Activated naive CD4-positive, alpha-beta T cell treated with anti-CD3 and anti-CD28 coated beads for 36 hours (primary cell): ENCODE measurements at regions not wholly inside any gene's neighbourhood (a gene's known extent, or its start where the extent isn't known, plus 50 kb on each side); places are given as distances from the start of the nearest gene placed in this dataset.

ENCODE experiments used
- CTCF ChIA-PET: fragments of 350-600 bp; sonication (Branson Sonifier 250); formaldehyde crosslinking; loops from one replicate; lab custom pipeline; 2021; ENCODE audit warnings: antibody characterized with exemption; lab: Charles Lee
- DNase-seq: peaks from one replicate; pipeline ENCODE4 v3.0.0-alpha.2; 2020
- H3K27ac Mint-ChIP-seq: one replicate; pipeline ENCODE4 v1.8.0; 2021; ENCODE audit warnings: mild to moderate bottlenecking, mixed read lengths
- H3K27me3 Mint-ChIP-seq: one replicate; pipeline ENCODE4 v1.8.0; 2021; ENCODE audit warnings: low read depth, mixed read lengths
- H3K36me3 Mint-ChIP-seq: one replicate; pipeline ENCODE4 v1.8.0; 2021; ENCODE audit warnings: low read depth, mixed read lengths
- H3K4me1 Mint-ChIP-seq: one replicate; pipeline ENCODE4 v1.8.0; 2021; ENCODE audit warnings: low read depth, mixed read lengths
- H3K4me3 Mint-ChIP-seq: one replicate; pipeline ENCODE4 v1.8.0; 2021; ENCODE audit warnings: mild to moderate bottlenecking, moderate library complexity, mixed read lengths
- H3K9me3 Mint-ChIP-seq: one replicate; pipeline ENCODE4 v1.8.0; 2021; ENCODE audit warnings: mixed read lengths
- intact Hi-C: fragments of 100-400 bp; cut with micrococcal nuclease; formaldehyde crosslinking; loops from one replicate; pipeline ENCODE4 v1.15.1; 2023

DNA sequence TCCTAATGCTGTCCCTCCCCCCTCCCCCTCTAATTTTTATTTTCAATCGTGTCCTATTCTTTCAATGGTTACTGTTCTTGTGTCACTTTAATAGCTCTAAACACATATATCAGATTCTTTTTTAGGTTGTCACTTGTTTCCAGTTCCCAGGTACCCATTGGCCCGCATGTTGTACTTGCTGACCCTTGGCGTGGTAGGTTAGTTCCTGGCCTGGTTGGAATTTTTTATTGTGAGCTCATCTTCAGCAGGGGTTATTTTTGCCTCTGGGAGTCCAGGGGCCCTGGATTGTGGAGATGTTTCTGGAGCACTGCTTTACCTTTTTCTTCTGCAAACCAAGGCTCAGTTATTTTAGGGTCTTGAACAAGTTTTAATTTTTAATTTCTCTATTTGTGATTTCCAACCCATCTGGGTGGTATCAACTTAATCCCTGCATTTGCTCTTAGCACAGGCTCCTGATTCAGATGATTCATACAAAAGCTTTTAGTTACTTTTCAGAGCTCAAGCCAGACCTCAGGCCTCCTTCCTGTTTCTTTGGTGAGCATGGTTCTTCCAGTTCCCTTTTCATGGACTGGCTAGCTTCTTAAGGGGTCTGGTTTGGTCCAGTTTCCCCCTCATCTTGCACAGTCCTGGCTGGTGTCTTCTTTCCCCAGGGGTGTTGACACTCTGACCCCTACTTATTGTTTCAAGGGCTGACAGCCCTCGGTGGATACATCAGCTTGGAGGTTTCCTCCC lies 220.5 kb downstream of the TM9SF2 start:
- Mint-ChIP-seq H3K4me1 (no peaks in the 10 kb centered on the region), H3K4me3 (no peak overlapping the region), H3K9me3 (no peaks in the 10 kb centered on the region), H3K27me3 (no peaks in the 10 kb centered on the region), H3K36me3 (no peaks in the 10 kb centered on the region), H3K27ac (no peak overlapping the region)
- CTCF ChIA-PET = interaction anchor here (0.6 kb wide), 1 partner anchor 9 kb away, joined by 5 read pairs; no protein-coding TSS in a partner anchor
- intact Hi-C loops = no loop called here
- no peak for DNase-seq

DNA sequence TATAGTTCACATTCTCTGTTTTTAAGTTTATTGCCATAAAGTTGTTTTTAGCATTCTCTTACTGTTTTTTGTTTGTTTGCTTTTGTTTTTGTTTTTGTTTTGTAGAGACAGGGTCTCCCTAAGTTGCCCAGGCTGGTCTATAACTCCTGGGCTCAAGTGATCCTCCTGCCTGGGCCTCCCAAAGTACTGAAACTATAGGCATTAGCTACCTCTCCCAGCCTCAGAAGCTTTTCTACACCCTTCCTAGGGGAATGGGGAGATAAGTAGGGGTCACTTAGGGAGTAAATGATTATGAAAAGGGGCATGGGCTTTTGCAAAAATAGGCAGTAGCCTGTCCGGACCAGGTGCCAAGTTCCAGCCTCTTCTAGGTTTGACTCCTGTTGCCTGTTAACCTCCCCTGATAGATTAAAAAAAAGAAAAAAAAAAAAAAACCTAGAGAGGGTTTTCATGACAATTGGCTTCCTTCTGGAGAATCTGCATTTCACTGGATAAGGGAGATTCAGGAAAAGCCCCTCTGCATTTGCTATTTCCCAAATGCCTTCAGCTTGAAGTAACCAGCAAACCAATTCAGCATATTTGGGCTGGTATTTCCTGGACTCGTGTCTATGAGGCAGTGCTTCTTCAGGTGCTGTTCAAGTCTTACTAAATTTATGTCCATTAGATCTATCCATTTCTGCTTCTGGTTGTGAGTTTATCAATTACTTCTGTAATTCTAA lies 216.8 kb downstream of the TM9SF2 start:
- no peaks in the 10 kb centered on the region for H3K36me3 Mint-ChIP-seq
- no peak for DNase-seq
- no peaks in the 10 kb centered on the region for H3K4me1 Mint-ChIP-seq
- no peaks in the 10 kb centered on the region for H3K27me3 Mint-ChIP-seq
- H3K4me3 Mint-ChIP-seq = no peak overlapping the region
- no peaks in the 10 kb centered on the region for H3K9me3 Mint-ChIP-seq
- no peak overlapping the region for H3K27ac Mint-ChIP-seq
- CTCF ChIA-PET = interaction anchor here (0.6 kb wide), 1 partner anchor 795 kb away, joined by 3 read pairs; no protein-coding TSS in a partner anchor
- intact Hi-C loops = no loop called here

DNA sequence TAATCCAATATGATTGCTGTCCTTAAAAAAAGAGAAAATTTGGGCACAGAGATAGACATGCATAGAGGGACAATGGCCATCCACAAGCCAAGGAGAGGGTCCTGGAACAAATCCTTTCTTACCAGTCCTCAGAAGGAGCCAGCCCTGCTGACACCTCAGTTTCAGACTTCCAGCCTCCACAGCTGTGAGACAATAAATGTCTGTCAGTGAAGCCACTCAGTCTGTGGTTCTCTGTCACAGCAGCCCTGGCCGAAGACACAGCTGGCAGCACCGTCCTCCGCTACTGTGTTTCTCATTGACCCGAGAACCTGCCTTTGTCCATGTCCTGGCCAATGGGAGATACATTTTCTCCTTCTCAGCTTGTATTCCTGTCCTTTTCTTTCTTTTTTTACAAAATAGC lies 207.9 kb downstream of the TM9SF2 start:
- intact Hi-C loops = no loop called here
- Mint-ChIP-seq H3K36me3 (no peaks in the 10 kb centered on the region), H3K9me3 (no peaks in the 10 kb centered on the region)

DNA sequence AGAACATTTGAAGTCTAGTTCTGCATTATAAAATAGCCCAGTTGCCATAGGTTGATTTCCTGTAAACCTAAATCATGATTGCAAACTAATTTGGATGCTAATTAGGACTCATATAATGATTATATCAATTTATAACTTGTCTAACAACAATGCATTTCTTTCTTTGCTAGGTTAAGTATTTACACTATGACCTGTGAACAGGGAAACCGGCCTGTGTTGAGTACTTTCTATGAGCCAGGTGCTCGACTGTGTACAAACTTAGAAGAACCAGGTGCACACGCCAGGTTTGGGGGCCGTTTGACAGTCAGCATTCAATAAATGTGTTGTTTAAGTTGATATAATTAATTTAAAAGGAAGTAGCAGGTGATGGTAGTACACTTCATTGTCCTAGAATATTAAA lies 203.1 kb downstream of the TM9SF2 start:
- no peaks in the 10 kb centered on the region for H3K27me3 Mint-ChIP-seq
- no peak overlapping the region for H3K27ac Mint-ChIP-seq
- no peak overlapping the region for H3K4me3 Mint-ChIP-seq
- intact Hi-C loops = no loop called here
- no peaks in the 10 kb centered on the region for H3K36me3 Mint-ChIP-seq
- CTCF ChIA-PET = no interaction called here
- H3K9me3 Mint-ChIP-seq = no peaks in the 10 kb centered on the region
- no peak for DNase-seq
- no peaks in the 10 kb centered on the region for H3K4me1 Mint-ChIP-seq

More for the DNA sequence above, 207.9 kb downstream of the TM9SF2 start:
- CTCF ChIA-PET = no interaction called here
- Mint-ChIP-seq H3K27me3 (no peaks in the 10 kb centered on the region), H3K27ac (no peak overlapping the region), H3K4me1 (no peaks in the 10 kb centered on the region), H3K4me3 (no peak overlapping the region)
- no peak for DNase-seq

DNA sequence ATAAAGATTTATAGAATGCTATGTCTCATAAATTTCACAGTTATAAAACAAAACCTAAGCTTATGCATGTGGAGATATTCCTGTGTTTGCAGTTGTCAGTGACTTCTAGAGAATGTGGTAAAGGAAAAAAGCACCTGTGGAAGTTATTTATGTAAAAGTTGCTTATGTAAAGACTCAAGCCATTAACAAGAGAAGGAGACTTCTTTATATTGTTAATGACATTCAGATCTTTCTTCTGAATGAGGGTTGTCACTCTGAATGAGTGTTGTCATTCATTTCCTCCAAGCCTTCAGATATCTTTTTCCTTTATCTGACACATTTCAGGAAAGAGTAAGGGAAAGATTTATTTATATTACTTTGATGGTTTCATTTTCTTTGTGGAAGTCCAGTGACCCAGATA lies 202.6 kb downstream of the TM9SF2 start:
- Mint-ChIP-seq H3K4me3 (no peak overlapping the region), H3K4me1 (no peaks in the 10 kb centered on the region), H3K36me3 (no peaks in the 10 kb centered on the region), H3K27me3 (no peaks in the 10 kb centered on the region), H3K9me3 (no peaks in the 10 kb centered on the region), H3K27ac (no peak overlapping the region)
- DNase-seq = no peak
- intact Hi-C loops = no loop called here
- CTCF ChIA-PET = interaction anchor here (0.6 kb wide), 1 partner anchor 36 kb away, joined by 3 read pairs; no protein-coding TSS in a partner anchor

DNA sequence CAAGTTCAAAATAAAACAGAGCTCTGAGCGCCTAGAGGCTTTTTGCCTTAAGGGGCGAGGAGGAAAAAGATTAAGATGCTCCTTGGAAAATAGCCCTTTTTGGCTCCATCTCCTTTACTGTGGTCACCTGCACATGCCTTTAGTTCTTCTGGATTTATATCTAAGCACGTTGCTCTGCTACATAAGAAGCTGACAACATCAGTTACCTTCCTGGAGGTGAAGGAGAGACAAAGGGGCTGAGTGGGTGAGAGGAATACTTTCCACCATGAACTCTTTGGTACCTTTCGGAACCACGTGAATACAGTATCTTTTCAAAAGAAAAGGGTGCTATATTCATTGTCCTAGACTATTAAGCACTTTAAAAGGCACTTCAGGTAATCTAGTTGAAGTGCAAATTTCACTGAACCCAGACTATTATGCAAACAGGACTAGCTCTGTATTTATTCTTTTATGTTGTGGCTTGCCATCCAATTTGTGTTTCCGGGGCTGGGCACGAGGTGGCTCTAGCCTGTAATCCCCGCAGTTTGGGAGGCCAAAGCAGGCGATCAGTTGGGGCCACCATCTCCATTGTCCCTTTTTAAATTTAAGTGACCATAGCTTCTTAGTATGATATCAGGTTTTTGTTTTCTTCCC lies 201.5 kb downstream of the TM9SF2 start:
- intact Hi-C loops = no loop called here
- Mint-ChIP-seq H3K27me3 (no peaks in the 10 kb centered on the region), H3K27ac (no peak overlapping the region), H3K4me3 (no peak overlapping the region), H3K9me3 (no peaks in the 10 kb centered on the region), H3K4me1 (no peaks in the 10 kb centered on the region), H3K36me3 (no peaks in the 10 kb centered on the region)
- CTCF ChIA-PET = interaction anchor here (0.7 kb wide), 1 partner anchor 462 kb away, joined by 4 read pairs; no protein-coding TSS in a partner anchor
- no peak for DNase-seq

DNA sequence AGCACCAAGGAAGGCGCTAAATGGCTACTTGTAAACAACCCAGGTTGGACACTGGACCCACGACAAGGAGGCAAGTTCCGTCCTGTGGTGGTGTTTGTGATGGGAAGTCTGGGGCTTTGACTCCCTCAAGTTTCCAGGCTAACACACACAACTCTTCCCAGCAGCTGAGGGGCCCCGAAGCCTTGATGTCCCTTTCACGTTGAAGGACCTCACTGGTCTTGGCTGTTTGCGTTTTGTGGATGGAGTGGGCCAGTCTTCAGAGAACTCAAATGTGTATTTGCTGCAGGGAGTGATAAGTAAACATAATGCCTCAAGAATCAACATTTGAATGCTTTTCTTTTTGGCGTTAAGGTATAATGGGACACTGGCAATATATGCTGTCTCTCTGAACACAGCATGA lies 199.2 kb downstream of the TM9SF2 start:
- H3K27me3 Mint-ChIP-seq = no peaks in the 10 kb centered on the region
- no peaks in the 10 kb centered on the region for H3K4me1 Mint-ChIP-seq
- no peak for DNase-seq
- no peaks in the 10 kb centered on the region for H3K36me3 Mint-ChIP-seq
- H3K27ac Mint-ChIP-seq = no peak overlapping the region
- CTCF ChIA-PET = no interaction called here
- intact Hi-C loops = no loop called here
- no peak overlapping the region for H3K4me3 Mint-ChIP-seq
- no peaks in the 10 kb centered on the region for H3K9me3 Mint-ChIP-seq

DNA sequence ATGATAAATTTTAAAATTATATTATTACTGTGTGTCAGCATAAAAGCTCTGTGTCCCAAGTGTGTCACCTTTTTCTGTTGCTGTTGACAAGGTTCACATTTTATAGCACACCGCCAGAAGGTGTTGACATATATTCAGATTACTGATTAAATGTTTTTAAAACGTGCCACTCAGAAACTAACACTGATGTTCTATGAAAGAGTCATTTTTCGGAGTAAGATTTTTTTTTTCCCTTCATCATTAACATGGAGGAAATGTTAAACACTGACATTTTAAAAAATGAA lies 197.5 kb downstream of the TM9SF2 start:
- Mint-ChIP-seq H3K36me3 (no peaks in the 10 kb centered on the region), H3K9me3 (no peaks in the 10 kb centered on the region), H3K4me1 (no peaks in the 10 kb centered on the region), H3K4me3 (no peak overlapping the region), H3K27me3 (no peaks in the 10 kb centered on the region), H3K27ac (no peak overlapping the region)
- DNase-seq = no peak
- CTCF ChIA-PET = interaction anchor here (0.9 kb wide), 1 partner anchor 12 kb away, joined by 3 read pairs; no protein-coding TSS in a partner anchor
- intact Hi-C loops = no loop called here

DNA sequence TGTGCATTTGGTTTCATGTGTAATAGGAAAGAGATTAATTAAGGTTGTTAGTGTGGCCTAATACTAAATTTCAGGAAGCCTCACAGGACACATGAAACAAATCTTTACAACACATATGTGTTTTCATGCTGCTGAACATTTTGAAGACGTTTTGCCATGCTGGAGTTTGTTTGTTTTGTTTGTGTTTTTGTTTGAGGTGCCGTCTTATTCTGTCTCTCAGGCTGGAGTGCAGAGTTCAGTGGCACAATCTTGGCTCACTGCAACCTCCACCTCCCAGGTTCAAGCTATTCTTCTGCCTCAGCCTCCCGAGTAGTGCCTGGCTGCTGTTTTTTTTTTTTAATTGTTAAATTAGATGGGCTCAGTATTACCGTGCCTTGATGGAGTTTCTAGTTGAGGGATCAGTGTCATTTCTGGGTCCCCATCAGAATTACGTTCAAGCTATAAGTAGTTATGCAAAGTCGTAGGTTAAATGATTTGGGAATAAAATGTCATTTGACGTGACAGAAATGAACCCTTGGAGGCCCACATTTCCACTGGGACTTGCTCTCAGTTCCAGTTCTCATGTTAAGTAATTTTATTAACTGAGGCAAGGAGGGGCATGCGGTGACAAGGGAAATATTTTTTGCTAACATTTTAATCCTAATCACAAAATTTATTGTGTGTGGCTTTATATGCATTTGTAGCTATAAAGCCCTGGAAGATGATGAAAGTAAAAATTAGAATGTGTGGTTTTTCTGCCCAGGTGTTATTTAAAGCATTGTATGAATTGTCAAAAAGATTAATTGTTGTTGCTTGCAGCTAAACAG lies 196.9 kb downstream of the TM9SF2 start:
- Mint-ChIP-seq H3K36me3 (no peaks in the 10 kb centered on the region), H3K27me3 (no peaks in the 10 kb centered on the region), H3K4me1 (no peaks in the 10 kb centered on the region), H3K4me3 (no peak overlapping the region), H3K27ac (no peak overlapping the region), H3K9me3 (no peaks in the 10 kb centered on the region)
- DNase-seq = no peak
- CTCF ChIA-PET = interaction anchor here (0.9 kb wide), 1 partner anchor 12 kb away, joined by 3 read pairs; no protein-coding TSS in a partner anchor
- intact Hi-C loops = no loop called here

DNA sequence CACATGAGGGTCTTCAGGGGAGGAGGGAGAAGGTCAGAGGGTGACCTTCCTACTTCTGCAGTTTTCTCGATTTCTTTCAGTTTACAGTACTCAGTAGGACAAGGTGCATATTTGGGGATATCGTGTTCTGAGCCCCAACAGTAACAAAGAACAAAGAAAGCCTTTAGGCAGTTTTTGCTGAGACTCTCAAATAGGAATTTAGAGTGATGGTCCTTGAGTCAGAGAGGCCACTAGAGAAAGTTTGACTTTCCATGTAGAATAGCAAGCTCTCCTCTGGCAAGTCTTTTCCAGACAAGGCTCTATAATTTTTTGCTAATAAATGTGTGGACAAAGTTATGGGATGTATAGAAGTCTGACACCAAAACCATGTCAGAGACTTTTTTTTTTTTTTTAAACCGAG lies 194.6 kb downstream of the TM9SF2 start:
- no peak overlapping the region for H3K4me3 Mint-ChIP-seq
- CTCF ChIA-PET = no interaction called here
- no peak overlapping the region for H3K27ac Mint-ChIP-seq
- no peaks in the 10 kb centered on the region for H3K9me3 Mint-ChIP-seq
- no peaks in the 10 kb centered on the region for H3K27me3 Mint-ChIP-seq
- intact Hi-C loops = no loop called here
- no peaks in the 10 kb centered on the region for H3K36me3 Mint-ChIP-seq
- DNase-seq = no peak
- no peaks in the 10 kb centered on the region for H3K4me1 Mint-ChIP-seq

DNA sequence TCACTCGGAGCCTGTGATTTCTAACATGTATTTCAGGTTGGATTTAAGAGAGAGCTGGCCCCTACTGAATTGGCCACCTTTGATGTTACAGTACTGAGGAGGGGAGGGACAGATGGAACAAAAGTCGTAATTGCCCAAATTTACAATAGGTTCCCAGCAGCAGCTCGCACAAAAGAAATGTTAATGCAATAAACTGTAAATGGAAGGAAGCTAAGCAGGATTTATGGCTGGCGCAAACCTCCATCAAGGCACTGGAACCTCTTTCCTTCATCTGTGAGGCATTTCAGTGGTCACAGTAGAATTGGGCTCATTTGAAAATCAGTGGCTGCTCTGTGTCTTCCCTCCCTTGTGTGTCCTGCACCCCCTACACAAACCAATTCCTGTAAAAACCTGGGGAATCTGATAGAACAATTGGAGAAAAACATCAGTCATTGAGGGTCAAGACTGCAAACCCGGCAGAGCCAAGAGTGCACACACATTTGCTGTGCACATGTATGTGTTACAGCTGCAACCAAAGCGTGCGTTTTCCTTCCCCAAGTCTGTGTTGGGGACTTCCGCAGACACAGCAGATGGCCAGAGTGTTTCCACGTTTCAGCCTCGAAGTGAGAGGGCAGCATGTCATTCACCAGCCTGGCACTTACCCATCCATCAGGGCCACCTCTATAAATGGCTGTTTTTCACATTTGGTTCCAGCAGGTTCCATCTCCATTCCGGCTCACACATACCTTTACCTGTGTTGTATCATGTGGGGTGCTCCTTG lies 192.8 kb downstream of the TM9SF2 start:
- H3K27me3 Mint-ChIP-seq = no peaks in the 10 kb centered on the region
- H3K27ac Mint-ChIP-seq = no peak overlapping the region
- no peak for DNase-seq
- H3K9me3 Mint-ChIP-seq = no peaks in the 10 kb centered on the region
- H3K36me3 Mint-ChIP-seq = no peaks in the 10 kb centered on the region
- no peak overlapping the region for H3K4me3 Mint-ChIP-seq
- intact Hi-C loops = no loop called here
- CTCF ChIA-PET = no interaction called here
- H3K4me1 Mint-ChIP-seq = no peaks in the 10 kb centered on the region
